GM12892 (cell line): ENCODE measurements at regions not wholly inside any gene's neighbourhood (a gene's known extent, or its start where the extent isn't known, plus 50 kb on each side); places are given as distances from the start of the nearest gene placed in this dataset.

Experiments used
- POLR2A ChIP-seq: IDR thresholded peaks from 2 replicates; pipeline ENCODE4 v1.6.1; 2011; ENCODE audit warnings: low read depth, low read length, control low read depth
- POLR2AphosphoS5 ChIP-seq: IDR thresholded peaks from 2 replicates; pipeline ENCODE4 v1.6.1; 2011; ENCODE audit warnings: low read depth, low read length, control low read depth

DNA sequence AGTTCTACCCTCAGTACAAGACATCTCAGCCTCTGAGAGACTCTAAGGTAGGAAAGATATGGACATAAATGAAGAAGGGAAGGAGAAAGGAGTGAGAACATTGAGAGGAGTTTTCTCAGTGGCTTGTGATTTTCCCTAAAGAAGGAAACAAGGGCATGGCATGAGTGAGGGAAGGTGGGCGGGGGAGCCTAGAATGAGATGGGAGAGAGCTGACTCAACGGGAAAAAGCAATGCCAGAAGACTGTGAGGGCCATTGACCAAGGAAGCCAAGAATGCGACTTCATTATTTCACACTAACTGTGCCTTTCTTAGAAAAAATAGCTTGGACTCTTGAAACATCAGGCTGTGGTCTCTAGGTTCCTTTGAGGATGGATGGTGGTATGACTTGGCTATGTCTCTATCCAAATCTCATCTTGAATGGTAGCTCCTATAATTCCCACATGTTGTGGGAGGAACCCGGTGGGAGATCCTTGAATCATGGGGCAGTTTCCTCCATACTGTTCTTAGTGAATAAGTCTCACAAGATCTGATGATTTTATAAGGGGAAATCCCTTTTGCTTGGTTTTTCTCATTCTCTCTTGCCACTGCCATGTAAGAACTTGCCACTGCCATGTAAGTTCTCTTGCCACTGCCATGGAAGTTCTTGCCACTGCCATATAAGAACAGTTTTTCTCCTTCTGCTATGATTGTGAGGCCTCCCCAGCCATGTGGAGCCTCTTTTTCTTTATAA is 279.6 kb downstream of the NUAK1 start:
- no peak for TF ChIP-seq POLR2A
- no peak for TF ChIP-seq POLR2AphosphoS5
